GM21447 (cell line): ENCODE measurements at regions not wholly inside any gene's neighbourhood (a gene's known extent, or its start where the extent isn't known, plus 50 kb on each side); places are given as distances from the start of the nearest gene placed in this dataset.

Experiments used
- ATAC-seq: cut with Tn5 transposase; IDR thresholded peaks from one replicate; pipeline ENCODE4 v1.9.1; 2021; ENCODE audit not compliant: unreplicated experiment

DNA sequence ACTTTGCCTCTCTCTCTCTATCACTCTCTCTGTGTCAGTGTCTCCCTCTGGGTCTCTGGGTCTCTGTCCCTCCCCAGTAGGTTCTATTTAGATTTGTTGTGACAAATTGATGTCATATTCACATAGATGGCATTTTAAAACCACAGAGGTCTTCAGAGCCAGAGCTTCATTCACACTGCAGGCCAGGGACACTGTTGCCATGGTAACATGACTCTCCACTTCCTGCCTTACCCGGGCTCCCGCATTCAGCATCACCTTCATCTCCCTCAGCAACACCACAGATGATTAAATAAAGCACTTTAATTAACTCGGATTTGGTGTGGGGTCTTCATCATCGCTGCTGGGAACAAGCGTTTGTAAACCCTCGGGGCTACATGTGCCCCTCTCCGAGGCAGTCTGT lies 132.6 kb downstream of the ETS2 start:
- ATAC-seq = no peak

DNA sequence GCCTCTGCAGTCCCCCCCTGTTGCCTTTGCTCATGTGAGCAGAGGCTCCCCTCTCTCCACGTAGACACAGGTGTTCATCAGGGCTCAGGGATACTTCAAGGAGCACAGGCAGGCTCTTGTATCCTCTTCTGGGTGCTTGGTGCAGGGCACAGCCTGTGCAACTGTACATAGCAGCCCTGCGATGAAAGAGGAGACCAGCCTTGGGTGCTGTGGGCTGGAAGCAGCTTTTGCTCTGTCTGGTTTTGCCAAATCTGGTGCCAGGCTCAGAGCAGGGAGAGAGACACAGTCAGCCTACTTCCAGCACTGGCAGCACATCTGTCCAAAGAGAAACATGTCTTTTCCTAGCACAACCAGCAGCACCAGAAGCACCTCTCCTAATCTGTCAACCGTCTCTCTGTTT lies 132.1 kb downstream of the ETS2 start:
- ATAC-seq = no peak

DNA sequence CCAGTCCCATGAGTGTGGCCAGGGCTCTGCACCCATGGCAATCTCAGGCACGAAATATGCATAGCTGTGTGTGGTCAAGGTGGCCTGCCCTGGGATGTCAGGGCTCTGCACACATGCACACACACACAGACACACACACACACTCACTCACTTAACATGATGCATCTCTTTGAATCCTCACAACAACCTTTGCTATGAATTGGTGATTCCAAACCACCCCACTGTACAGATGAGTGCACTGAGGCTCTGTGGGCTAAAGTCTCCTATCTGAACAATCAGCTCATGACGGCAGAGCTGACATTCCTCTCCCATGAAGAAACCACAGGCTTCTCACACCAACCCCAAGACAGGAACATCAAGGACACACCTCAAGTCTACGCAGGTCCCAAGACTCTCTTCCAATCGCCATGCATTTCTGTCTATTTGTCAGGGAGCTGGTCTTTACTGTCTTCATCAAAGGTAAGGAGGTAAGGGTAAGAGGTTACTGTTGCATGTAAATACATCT lies 131.6 kb downstream of the ETS2 start:
- no peak for ATAC-seq

DNA sequence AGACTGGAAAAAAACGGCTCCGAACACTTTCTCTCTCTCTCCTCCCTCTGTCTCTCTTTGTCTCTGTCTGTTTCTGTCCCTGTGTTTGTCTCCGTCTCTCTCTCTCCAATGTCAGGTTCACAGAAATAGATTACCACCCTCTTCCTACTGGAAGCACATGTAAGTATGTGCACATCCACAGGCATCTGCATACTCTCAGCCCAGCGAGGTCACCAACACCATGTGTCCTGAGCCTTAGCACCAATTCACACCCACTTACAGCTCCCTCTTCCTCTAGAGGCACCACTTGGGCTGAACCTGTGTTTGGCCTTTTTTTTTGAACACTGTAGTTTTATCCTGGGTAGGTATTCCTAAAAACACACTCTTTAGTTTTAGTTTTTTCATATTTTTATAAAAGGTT lies 130.5 kb downstream of the ETS2 start:
- no peak for ATAC-seq

DNA sequence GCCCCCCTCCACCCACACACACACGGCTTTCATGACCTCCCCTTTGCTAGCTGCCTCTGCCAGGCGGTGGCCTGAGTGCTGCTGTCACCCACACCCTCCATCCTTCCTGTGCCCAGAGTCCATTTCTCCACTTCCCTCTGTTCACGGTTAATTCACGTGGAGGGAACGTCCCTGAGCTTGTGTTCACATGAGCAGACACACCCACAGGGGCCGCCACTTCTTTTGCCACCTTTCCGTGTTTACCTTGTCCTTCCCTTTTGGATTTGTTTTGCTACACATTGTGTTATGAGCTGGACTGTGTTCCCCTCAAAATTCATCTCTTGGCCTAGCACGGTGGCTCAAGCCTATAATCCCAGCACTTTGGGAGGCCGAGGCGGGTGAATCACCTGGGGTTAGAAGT lies 128.0 kb downstream of the ETS2 start:
- no peak for ATAC-seq

DNA sequence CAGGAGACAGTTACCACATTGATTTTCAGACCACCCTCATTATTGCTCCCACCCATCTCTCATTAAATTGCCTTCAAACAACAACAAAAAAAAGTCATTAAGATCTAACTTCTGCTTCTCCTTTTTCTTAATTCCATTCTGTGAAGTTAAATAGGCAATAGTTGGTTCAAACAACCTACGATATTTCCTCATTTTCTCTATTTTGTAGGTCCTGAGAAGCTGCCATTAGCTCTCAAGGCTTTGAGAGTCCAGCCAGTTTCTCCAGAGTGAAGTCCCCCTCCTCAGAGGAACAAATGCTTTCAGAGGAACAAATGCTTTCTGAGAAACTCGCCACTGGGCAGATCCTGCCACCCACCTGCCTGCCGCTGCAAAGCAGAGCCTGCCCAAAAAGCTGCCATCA lies 125.6 kb downstream of the ETS2 start:
- no peak for ATAC-seq

DNA sequence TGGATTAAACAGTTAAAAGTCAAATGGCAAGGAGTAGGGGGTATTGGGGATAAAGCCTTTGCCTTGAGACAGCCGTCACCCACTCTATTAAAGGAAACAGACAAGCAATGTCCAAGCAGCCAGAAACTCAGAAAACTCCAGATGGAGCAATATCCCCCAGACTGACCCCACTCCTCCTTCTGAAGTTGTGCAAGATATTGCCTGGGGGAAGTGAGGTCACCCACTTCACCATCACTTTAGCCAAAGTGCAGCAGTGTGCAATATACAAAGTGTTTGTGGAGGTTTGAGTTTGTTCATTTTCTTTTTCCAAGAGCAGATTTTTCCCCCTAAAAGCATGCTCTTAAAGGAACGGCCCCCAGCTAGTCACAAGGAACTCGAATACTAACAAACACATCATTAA lies 125.1 kb downstream of the ETS2 start:
- ATAC-seq = no peak

DNA sequence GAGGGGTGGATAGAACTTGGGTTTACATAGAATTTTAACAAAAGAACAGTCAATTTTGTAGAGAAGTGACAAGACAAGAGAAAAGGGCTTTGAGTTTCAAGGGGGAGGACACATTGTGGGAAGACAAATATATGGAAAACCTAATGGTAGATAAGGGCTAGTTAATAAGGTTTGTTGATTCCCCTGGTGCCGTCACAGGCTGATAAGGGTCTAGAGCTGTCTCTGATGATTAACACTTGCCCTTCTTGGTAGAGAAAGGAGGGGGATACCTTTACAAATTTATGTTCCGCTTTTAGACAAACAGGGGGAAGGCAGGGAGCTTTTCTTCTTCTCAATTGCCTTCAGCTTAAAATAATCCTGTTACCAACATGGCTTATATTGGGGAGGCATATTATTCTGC lies 124.3 kb downstream of the ETS2 start:
- no peak for ATAC-seq

DNA sequence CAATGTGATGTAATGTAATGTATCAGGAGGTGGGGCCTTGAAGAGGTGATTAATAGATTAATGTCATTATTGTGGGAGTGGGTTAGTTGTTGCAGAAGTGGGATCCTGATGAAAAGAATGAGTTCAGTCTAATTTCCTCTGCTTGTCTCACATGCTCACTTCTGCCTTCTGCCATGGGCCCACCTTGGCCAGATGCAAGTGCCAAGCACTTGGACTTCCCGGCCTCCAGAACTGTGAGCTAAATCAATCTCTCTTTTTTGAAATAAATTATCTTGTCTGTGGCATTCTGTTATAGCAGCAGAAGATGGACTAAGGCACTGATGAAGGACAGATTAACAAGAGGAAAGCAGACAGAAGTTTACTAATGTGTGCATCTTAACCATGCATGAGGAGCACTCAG lies 123.9 kb downstream of the ETS2 start:
- no peak for ATAC-seq

DNA sequence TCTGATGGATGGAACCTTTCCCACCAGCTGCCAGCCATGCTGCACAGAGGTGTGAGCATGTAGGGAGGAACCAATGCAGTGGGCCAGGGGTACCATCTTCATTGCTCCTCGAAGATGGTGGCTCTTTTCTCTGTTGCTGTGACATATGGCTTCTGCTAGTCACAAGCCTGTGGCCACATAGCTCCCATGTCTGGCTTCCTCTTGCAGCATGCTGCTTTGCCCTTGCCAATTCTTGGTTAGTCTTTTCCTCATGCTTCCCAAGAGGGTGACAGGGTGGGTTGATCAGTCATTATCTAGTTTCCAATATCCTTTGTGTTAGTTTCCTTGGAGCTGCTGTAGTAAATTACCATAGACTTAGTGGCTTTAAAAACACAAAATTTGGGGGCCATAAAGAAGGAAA lies 123.4 kb downstream of the ETS2 start:
- no peak for ATAC-seq

DNA sequence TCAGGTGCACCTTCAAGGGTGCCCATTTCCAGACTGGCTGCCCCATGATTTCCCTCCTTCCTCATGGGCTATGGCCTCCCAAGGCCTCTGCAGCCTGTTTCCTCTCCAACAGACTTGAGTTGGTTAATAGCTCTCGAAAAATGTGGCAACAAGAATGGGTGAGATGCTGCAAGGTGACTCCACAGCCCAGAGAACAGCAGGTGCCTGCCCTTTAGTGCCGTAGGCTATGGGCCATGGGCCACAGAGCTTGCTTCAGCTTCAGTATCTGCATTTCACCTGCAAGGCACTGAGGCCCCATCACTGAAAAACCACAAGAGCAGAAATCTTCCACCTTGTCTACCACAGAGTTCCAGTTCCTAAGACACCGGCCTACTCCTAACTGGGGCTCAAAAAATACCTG lies 122.0 kb downstream of the ETS2 start:
- no peak for ATAC-seq

DNA sequence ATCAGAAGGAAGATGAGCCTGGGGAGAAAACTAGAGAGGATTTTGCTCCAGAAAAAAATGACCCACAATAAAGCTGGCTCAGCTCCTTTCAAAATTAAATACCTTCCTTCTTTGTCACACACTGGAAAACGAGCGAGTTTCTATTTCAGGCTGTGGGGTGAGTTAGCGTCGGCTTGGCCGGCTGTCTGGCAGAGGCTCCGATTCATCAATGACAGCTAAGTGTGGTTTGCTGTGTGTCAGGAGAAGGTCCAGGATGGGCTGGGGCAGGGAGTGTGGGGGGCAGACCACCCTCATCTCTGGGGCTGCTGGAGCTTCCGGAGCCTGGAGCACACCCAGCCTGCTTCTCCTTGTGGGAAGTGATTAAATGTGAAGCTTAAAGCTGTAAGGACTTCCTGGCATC lies 120.2 kb downstream of the ETS2 start:
- no peak for ATAC-seq

DNA sequence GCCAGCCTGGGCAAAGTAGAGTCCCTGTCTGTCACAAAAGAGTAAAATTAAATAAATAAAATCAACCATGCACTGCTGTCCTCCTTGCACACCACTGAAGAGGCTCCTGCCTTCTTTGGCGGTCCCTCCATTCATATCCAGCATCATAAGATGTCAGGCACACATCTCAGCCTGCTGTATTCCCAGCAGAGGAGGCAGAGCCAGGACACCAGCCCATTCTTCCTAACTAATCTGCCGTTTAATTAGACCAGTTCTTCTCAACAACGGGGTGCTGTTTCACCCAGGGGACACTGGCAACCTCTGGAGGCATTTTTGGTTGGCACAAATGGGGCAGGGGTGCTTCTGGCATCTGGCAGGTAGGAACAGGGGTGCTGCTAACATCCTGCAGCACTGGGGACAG lies 119.7 kb downstream of the ETS2 start:
- ATAC-seq = no peak

DNA sequence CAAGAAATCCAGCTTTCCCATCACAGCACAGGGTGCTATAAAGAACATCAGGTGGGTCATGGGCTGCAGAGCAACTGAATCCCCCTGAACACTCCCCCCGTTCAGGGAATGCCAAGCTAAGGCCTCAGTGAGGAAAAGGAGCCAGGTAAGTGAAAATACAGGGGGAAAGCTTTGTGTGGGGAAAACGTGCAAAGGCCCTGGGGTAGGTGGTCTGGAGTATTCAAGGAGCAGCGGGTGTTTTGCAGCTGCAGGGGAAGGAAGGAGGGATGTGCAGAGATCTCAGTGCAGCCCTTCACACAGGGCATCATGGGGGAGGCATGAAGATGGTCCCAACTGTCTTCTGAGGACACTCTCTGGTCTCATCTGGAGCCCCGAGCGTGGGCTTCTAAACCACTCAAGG lies 119.2 kb downstream of the ETS2 start:
- ATAC-seq = no peak

DNA sequence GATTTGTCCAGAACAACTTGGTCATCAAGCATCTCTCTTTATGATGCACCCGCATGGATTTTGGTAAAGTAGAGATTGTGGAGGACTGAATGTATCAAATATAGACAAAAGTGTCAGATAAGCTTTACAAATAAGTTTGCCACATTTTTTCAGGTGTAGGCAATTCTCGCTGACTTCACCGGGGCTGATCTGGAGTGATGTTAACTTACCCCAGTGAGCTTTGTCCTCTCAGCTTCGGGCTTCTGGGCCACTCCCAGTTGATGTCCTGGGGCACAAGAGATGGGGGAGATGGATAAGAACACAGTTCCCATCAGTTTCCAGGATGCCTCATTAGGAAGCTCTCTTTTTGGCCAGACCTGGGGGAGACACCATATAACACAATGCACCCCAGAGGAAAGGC lies 117.7 kb downstream of the ETS2 start:
- no peak for ATAC-seq

DNA sequence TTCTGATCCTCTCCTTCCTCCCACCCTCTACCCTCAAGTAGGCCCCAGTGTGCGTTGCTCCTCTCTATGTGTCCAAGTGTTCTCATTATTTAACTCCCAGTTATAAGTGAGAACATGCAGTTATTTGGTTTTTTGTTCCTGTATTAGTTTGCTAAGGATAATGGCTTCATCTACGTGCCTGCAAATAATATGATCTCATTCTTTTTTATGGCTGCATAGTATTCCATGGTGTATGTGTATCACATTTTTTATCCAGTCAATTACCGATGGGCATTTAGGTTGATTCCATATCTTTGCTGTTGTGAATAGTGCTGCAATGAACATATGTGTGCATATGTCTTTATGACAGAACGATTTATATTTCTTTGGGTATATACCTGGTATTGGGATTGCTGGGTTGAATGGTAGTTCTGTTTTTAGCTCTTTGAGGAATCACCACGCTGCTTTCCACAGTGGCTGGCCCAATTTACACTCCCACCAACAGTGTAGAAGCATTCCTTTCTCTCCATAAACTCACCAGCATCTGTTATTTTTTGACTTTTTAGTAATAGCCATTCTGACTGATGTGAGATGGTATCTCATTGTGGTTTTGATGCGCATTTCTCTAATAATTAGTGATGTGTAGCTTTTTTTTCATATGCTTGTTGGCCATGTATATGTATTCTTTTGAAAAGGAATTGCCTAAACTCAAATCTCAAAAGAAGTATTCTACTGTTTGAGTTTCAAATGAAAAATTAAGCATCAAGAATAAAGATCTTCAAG lies 116.9 kb downstream of the ETS2 start:
- ATAC-seq = no peak

DNA sequence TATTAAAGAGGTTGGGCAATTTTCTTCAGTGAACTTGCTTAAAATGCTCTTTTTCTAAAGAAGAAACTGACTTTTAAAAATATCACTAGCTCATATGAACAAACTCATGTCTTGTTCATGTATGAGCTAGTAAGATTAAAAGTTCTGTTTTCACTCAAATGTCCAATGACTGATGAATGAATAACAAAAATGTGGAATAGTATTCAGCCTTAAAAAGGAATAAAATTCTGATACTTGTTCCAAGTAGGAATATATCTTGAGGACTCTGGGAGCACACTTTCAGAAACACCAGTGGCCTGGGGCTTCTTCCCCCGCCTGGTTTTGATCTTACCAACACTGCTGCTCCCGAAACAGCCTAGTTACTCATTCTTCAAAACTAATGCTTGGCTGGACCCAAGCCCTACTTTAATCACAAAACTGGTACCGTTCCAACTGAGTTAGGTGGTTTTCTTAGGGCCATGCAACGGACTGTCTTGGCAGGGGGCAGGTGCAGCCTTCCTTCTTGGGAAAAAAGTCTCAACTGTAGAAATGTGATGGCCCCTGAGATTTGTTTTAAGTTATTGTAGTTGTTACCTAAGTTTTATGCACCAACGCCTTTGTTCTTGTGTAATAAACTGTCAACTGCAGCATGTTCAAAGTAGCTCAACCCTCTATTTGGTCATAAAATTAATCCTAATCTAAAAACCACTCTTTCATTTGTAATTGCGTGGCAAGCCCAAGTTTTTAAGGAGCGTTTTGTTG lies 116.0 kb downstream of the ETS2 start:
- no peak for ATAC-seq

DNA sequence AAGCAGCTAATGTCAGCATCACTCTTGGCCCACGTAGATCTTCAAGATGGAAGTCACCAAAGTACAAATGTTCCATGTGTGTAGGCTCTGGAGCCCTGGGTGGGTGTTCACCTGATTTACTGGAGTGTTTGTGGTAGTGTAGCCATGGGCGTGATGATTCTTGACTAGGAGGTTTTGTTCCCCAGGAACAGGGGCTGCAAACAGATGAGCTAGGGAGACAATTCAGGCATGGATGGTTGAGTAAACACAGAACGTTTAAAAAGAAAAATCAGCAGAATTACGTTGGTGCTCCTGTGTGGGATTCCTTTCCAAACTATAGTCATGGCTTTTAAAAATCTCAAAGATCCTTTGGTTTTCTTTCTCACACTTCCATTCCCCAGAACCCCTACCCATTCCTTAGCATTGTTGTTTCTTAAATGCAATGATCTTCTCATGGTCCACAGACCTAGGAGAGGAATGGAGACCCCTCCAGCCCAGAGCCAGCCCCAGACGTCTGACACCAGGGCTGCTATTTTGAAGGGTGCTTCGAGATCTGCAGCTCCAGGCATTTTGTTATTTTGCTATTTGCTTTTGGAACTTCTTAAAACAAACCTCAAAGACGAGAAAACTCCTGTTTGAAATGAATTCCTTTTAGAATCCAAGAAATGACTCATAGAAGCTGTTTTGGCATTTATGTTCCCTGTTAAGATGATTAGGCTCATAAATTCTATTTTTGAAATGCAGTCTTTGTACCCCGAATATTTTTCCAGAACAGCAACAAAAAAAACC lies 115.1 kb downstream of the ETS2 start:
- ATAC-seq = no peak

DNA sequence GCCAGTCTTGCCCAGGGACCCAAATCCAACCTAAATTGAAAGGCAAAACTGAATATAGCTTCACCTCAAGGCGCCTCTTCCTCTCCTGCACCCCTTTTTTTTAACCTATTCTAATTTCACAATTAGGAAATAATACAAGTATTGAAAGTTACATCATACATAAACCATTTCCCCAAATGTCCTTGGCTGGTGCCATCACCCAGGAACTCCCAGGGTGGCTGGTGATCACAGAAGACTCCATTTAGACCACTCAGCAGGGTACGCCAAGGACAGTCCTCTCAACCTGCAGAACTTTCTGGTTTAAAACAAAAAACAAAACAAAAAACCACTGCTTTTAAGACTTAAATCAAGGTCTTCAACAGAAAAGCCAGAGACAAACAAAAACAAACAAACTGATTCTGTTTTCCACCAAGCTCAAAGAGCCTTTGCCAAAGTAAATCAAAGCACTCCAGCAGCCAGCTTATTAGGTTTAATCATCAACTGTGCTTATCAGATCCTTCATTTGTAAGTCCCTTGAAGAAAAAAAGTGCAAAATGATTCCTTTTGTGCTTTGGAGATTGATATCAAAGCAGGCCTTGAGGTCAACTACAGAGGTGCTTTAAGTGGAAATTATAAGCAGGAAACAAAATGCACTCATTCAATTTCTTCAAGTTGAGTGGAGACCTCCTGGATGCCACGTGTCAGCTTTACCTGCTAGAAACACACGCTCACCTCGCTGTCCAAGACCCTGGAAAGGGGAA lies 113.0 kb downstream of the ETS2 start:
- ATAC-seq = no peak

DNA sequence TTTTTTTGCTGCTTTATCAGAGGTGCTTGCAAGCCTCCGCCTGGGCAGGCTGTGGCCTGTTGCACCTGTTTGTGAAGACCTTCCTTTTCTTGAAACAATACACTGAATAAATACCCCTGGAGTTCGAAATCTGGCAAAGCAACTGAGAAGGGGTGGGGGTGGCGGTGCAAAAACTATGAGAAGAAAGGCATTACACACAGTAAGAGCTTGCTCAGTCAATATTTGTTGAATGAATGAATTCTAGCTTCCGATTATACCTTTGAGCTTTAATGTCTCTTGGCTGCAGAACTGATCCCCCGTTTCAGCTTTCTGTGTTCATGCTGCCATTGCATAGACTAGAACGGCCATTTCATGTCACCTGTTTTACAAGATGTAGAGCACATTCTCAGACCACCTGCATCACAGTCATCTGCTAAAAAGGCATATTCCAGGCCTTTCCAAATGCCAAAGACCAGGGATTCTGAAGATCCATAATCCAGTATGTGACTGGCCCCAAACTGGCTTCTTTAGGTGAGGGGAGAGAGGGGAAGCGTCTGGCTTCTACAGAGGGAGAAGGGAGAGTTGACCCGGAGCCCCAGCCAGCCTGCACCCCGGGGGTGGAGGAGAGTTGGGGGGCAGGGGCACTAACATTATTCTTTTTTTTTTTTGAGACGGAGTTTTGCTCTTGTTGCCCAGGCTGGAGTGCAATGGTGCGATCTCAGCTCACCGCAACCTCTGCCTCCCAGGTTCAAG lies 111.5 kb downstream of the ETS2 start:
- ATAC-seq = no peak
